ENCODE measurements at regions not wholly inside any gene's neighbourhood (a gene's known extent, or its start where the extent isn't known, plus 50 kb on each side); places are given as distances from the start of the nearest gene placed in this dataset.
A peak's percentile ranks its signal among the peaks of the same experiment; 100 is the strongest.

DNA sequence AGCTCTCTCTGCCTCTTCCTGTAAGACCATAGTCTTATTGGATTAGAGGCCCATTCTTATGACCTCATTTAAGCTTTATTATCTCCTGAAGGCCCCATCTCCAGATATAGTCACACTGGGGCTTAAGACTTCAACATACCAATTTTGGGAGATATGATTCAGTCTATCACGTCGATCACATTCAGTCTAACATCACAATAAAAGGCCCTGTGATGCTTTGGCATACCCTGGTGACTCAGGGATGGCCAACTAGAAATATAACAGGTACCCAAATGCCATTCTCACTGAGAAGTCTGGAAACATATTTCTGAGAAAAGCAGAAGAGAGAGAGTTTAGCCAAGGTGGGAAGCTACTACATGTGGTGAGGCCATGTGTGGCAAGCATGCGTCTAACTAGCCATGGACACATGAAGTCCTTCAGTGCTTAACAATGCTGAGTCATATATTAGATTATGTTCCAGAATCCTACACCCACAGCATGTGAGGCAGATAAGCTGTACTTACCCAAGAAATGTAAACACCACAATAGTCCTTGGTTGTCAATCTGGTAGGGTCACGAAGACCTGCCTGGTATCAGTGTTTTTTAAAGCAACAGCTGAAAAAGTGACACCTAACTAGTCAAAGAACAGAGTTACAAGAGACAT lies 485.1 kb downstream of the FOXO1 start:
- Mint-ChIP-seq H3K27me3 (ENCODE audit: low read depth) (no peaks in the 10 kb centered on the region), H3K4me1 (peaks cover 28% of the 10 kb centered on the region), H3K27ac (no peak overlapping the region), H3K4me3 (no peak overlapping the region), H3K9me3 (peaks cover 2% of the 10 kb centered on the region), H3K36me3 (ENCODE audit: low read depth) (no peaks in the 10 kb centered on the region)
- TF ChIP-seq, protein P1, sequence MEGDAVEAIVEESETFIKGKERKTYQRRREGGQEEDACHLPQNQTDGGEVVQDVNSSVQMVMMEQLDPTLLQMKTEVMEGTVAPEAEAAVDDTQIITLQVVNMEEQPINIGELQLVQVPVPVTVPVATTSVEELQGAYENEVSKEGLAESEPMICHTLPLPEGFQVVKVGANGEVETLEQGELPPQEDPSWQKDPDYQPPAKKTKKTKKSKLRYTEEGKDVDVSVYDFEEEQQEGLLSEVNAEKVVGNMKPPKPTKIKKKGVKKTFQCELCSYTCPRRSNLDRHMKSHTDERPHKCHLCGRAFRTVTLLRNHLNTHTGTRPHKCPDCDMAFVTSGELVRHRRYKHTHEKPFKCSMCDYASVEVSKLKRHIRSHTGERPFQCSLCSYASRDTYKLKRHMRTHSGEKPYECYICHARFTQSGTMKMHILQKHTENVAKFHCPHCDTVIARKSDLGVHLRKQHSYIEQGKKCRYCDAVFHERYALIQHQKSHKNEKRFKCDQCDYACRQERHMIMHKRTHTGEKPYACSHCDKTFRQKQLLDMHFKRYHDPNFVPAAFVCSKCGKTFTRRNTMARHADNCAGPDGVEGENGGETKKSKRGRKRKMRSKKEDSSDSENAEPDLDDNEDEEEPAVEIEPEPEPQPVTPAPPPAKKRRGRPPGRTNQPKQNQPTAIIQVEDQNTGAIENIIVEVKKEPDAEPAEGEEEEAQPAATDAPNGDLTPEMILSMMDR (IDR thresholded peaks at IDR 0.05; ENCODE audit: unreplicated experiment in 3 of 3): no peak

DNA sequence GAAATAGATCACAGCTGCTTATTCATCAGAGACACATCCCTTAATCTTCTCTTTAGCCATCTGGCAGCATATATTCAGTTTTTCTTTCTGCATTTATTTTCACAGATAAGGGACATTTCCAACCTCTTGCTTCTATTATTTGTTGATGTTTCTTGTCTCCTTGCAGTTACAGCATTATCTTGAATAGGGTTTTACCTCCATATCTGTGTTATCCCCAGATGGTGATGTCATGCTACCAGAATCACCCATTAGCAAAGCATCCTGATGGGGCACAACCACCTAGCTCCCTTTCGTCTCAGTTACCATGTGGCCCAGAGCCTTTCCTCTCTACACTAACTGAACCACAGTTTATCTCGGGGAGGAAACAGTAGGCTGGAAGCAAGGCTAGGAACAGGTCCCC lies 483.9 kb downstream of the FOXO1 start:
- H3K27me3 Mint-ChIP-seq (ENCODE audit: low read depth): no peaks in the 10 kb centered on the region
- no peaks in the 10 kb centered on the region for H3K36me3 Mint-ChIP-seq (ENCODE audit: low read depth)
- peaks cover 32% of the 10 kb centered on the region for H3K4me1 Mint-ChIP-seq
- no peak overlapping the region for H3K4me3 Mint-ChIP-seq
- TF ChIP-seq, protein P1 (IDR thresholded peaks at IDR 0.05; ENCODE audit: unreplicated experiment in 3 of 3): no peak
- H3K9me3 Mint-ChIP-seq: peaks cover 2% of the 10 kb centered on the region
- no peak overlapping the region for H3K27ac Mint-ChIP-seq

DNA sequence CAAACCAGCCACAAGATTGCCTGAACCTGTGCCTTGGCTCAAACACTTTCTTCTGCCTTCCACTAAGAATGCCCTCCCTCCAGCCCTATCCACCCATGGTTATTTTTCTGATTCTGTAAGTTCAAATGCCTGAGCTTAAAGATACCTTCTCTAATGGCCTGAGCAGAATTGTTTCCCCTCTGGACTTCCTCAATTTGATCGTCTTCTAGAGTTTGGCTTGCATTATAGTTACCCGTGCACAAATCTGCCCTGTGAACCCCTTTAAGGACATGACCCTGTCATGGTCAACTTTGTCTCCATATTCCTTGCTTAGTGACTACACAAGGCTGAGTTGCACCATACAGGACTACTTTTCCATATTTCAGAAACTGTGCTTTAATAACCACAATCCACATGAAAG lies 481.0 kb downstream of the FOXO1 start:
- Mint-ChIP-seq H3K4me3 (no peak overlapping the region), H3K27me3 (ENCODE audit: low read depth) (no peaks in the 10 kb centered on the region), H3K9me3 (peaks cover 2% of the 10 kb centered on the region), H3K27ac (peak overlapping the region in 1 of 3 experiments; percentile 10), H3K36me3 (ENCODE audit: low read depth) (no peaks in the 10 kb centered on the region), H3K4me1 (peaks cover 49% of the 10 kb centered on the region)
- TF ChIP-seq, protein P1 (IDR thresholded peaks at IDR 0.05; ENCODE audit: unreplicated experiment in 3 of 3): no peak

DNA sequence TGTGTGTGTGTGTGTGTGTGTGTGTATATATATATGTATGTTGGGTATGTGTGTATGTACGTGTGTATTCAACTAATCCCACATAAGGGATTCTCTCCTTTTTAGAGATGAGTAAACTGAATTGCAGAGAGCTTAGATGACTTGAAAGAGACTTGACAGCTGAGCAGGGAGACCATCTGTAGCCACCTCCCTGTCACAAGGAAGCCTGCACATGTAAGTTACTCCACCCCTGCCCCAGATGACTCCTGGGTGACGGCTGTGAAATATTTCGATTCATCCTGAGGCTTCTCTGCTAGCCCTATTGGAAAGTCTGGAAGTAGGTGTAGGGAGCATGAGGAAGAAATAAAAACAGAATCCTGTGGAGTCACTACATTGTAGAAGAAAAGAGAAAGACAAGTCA lies 480.4 kb downstream of the FOXO1 start:
- no peak overlapping the region for H3K4me3 Mint-ChIP-seq
- H3K9me3 Mint-ChIP-seq: peaks cover 2% of the 10 kb centered on the region
- H3K4me1 Mint-ChIP-seq: peaks cover 55% of the 10 kb centered on the region
- H3K27ac Mint-ChIP-seq: peak overlapping the region in 2 of 3 experiments; percentile 15 to 45
- H3K36me3 Mint-ChIP-seq (ENCODE audit: low read depth): no peaks in the 10 kb centered on the region
- no peaks in the 10 kb centered on the region for H3K27me3 Mint-ChIP-seq (ENCODE audit: low read depth)
- TF ChIP-seq, protein P1 (IDR thresholded peaks at IDR 0.05; ENCODE audit: unreplicated experiment in 3 of 3): no peak

DNA sequence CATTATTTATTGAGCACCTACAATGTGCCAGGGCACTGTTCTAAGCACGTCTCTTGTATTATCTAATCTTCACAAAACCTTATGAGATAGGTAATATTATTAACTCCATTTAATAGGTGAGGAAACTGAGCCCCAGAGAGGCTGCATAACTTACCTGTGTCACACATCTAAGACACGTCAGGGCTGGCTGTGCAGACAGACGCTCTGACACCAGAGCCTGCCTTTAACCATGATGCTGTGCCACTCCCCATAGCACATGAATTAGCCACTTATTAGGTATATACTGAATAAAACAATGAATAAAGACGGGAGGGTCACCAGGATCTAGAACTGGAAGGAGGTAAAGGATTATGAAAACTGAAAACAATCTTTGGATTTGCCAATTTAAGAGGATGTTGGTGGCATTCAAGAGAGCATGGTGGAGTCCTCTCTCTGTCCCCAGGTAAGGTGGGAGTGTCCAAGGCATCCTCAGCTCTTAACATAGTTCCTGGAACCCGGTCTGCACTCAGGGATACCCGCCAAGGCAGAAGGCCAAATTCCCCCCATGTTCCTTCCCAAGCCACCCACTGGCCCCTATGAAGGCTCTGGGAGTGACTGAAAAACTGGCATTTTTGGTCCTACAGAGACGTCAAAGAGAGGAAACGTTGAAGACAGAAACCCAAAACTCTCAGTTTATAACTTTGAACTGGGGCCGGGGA lies 479.7 kb downstream of the FOXO1 start:
- Mint-ChIP-seq H3K27me3 (ENCODE audit: low read depth) (no peaks in the 10 kb centered on the region), H3K36me3 (ENCODE audit: low read depth) (no peaks in the 10 kb centered on the region), H3K4me3 (no peak overlapping the region), H3K4me1 (peaks cover 62% of the 10 kb centered on the region), H3K27ac (peak overlapping the region in 1 of 3 experiments; percentile 15), H3K9me3 (peaks cover 2% of the 10 kb centered on the region)
- TF ChIP-seq, protein P1 (IDR thresholded peaks at IDR 0.05; ENCODE audit: unreplicated experiment in 3 of 3): no peak
